Endothelial cell of umbilical vein (primary cell): ENCODE measurements at regions not wholly inside any gene's neighbourhood (a gene's known extent, or its start where the extent isn't known, plus 50 kb on each side); places are given as distances from the start of the nearest gene placed in this dataset.

Source experiments
- EZH2 ChIP-seq: IDR thresholded peaks from 2 replicates; pipeline ENCODE4 v1.6.1; 2012; ENCODE audit warnings: borderline replicate concordance, low read depth, mild to moderate bottlenecking, moderate library complexity, low read length, inconsistent platforms; ENCODE audit not compliant: severe bottlenecking
- MYC ChIP-seq: IDR thresholded peaks from one replicate; pipeline ENCODE4 v1.6.1; 2011; ENCODE audit warnings: mild to moderate bottlenecking, low read depth, low read length
- POLR2A ChIP-seq: IDR thresholded peaks from 2 replicates; pipeline ENCODE4 v1.6.1; 2012; ENCODE audit warnings: low read depth, mild to moderate bottlenecking, control low read depth, low read length
- POLR2AphosphoS5 ChIP-seq: IDR thresholded peaks from 2 replicates; pipeline ENCODE4 v1.6.1; 2012; ENCODE audit warnings: low read depth, mild to moderate bottlenecking, control low read depth, low read length, moderate library complexity; ENCODE audit not compliant: insufficient read depth
- TF ChIP-seq, protein P1 (sequence below), 2 donors: IDR thresholded peaks; 1 replicate in 1 of 2; 2 replicates in 1 of 2; pipeline ENCODE4 v1.5.1; 2011; ENCODE audit warnings: low read length in 2 of 2, mild to moderate bottlenecking in 2 of 2, moderate library complexity in 2 of 2, control low read depth in 1 of 2, inconsistent platforms in 1 of 2, low read depth in 1 of 2; ENCODE audit not compliant: insufficient read depth in 1 of 2; ENCODE audit errors: extremely low read depth in 1 of 2
- TF ChIP-seq, protein P2 (sequence below): IDR thresholded peaks from 2 replicates; pipeline ENCODE4 v1.6.1; 2011; ENCODE audit not compliant: insufficient read depth, insufficient read length

DNA sequence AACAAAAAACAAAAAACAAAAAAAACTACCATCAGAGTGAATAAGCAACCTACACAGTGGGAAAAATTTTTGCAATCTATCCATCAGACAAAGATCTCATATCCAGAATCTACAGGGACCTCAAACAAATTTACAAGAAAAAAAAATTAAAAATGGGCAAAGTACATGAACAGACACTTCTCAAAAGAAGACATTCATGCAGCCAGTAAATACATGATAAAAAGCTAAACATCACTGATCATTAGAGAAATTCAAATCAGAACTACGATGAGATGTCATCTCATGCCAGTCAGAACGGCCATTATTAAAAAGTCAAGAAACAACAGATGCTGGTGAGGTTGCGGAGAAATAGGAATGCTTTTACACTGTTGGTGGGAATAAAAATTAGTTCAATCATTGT lies 466.5 kb upstream of the ATXN7L3B start:
- no peak for TF ChIP-seq POLR2AphosphoS5
- TF ChIP-seq, protein P1, sequence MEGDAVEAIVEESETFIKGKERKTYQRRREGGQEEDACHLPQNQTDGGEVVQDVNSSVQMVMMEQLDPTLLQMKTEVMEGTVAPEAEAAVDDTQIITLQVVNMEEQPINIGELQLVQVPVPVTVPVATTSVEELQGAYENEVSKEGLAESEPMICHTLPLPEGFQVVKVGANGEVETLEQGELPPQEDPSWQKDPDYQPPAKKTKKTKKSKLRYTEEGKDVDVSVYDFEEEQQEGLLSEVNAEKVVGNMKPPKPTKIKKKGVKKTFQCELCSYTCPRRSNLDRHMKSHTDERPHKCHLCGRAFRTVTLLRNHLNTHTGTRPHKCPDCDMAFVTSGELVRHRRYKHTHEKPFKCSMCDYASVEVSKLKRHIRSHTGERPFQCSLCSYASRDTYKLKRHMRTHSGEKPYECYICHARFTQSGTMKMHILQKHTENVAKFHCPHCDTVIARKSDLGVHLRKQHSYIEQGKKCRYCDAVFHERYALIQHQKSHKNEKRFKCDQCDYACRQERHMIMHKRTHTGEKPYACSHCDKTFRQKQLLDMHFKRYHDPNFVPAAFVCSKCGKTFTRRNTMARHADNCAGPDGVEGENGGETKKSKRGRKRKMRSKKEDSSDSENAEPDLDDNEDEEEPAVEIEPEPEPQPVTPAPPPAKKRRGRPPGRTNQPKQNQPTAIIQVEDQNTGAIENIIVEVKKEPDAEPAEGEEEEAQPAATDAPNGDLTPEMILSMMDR (IDR thresholded peaks at IDR 0.05; ENCODE audit: extremely low read depth in 1 of 2, insufficient read depth in 1 of 2, low read depth in 1 of 2, low read length in 2 of 2) = no peak
- no peak for TF ChIP-seq EZH2
- TF ChIP-seq POLR2A = no peak
- TF ChIP-seq MYC = no peak
- TF ChIP-seq, protein P2, sequence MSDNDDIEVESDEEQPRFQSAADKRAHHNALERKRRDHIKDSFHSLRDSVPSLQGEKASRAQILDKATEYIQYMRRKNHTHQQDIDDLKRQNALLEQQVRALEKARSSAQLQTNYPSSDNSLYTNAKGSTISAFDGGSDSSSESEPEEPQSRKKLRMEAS = no peak
